IMR-90 (cell line): ENCODE measurements at regions not wholly inside any gene's neighbourhood (a gene's known extent, or its start where the extent isn't known, plus 50 kb on each side); places are given as distances from the start of the nearest gene placed in this dataset.

ENCODE experiments used
- ATAC-seq: fragments of 200-7000 bp; cut with Tn5 transposase; 2 replicates; pipeline ENCODE4 v1.9.1; 2020; ENCODE audit warnings: low read depth, mild to moderate bottlenecking, moderate library complexity
- BruUV-seq: library from RNA; stranded (reverse); fragments of 400-500 nt; replicated peaks from 2 replicates; lab custom pipeline; 2021; lab: Mats Ljungman, UMichigan
- CTCF ChIA-PET: fragments of 300-600 bp; formaldehyde crosslinking; extraction: SDS; loops from one replicate; lab custom pipeline; 2021; ENCODE audit warnings: antibody characterized with exemption; lab: Yijun Ruan, JAX
- POLR2A ChIA-PET: fragments of 300-600 bp; sonication (Branson Sonifier 250); formaldehyde crosslinking; loops from one replicate; lab custom pipeline; 2022; ENCODE audit warnings: antibody characterized with exemption; ENCODE audit not compliant: unreplicated experiment; lab: Charles Lee
- DNase-seq: peaks from one replicate; pipeline ENCODE4 v3.0.0; 2013
- H2AFZ ChIP-seq: replicated peaks from 2 replicates; pipeline ENCODE3; 2013; ENCODE audit warnings: low read length, mild to moderate bottlenecking; ENCODE audit not compliant: poor library complexity
- H2AK5ac ChIP-seq: 2 replicates; pipeline ENCODE4 v1.6.1; 2013; ENCODE audit warnings: low read depth, low read length, inconsistent platforms
- H2AK9ac ChIP-seq: replicated peaks from 2 replicates; pipeline ENCODE3; 2013; ENCODE audit warnings: mild to moderate bottlenecking, low read depth, low read length, moderate library complexity; ENCODE audit not compliant: poor library complexity
- H2BK120ac ChIP-seq: 2 replicates; pipeline ENCODE4 v1.6.1; 2013; ENCODE audit warnings: low read depth, low read length, inconsistent platforms
- H2BK15ac ChIP-seq: 3 replicates; pipeline ENCODE4 v1.6.1; 2013; ENCODE audit warnings: low read depth, low read length, inconsistent platforms
- H2BK20ac ChIP-seq: 2 replicates; pipeline ENCODE4 v1.6.1; 2013; ENCODE audit warnings: low read depth, mild to moderate bottlenecking, inconsistent platforms, low read length, moderate library complexity
- H2BK5ac ChIP-seq: 2 replicates; pipeline ENCODE4 v1.6.1; 2013; ENCODE audit warnings: mild to moderate bottlenecking, low read depth, low read length, inconsistent platforms; ENCODE audit not compliant: poor library complexity, severe bottlenecking
- H3K14ac ChIP-seq: replicated peaks from 2 replicates; pipeline ENCODE4 v1.6.1; 2013; ENCODE audit warnings: low read depth, low read length, inconsistent platforms
- H3K18ac ChIP-seq: 2 replicates; pipeline ENCODE4 v1.6.1; 2013; ENCODE audit warnings: low read depth, low read length, control low read depth
- H3K23ac ChIP-seq: 2 replicates; pipeline ENCODE4 v1.6.1; 2013; ENCODE audit warnings: low read depth, low read length, inconsistent platforms
- H3K27ac ChIP-seq: 2 replicates; pipeline ENCODE4 v1.5.1; 2013; ENCODE audit warnings: mild to moderate bottlenecking, control low read depth, low read length; ENCODE audit not compliant: insufficient read depth
- H3K27me3 ChIP-seq: 2 replicates; pipeline ENCODE4 v1.6.1; 2013; ENCODE audit warnings: low read length; ENCODE audit not compliant: control insufficient read depth, insufficient read depth
- H3K36me3 ChIP-seq: 2 replicates; pipeline ENCODE4 v1.6.1; 2013; ENCODE audit warnings: low read length, mixed read lengths; ENCODE audit not compliant: control insufficient read depth, insufficient read depth
- H3K4ac ChIP-seq: 2 replicates; pipeline ENCODE4 v1.6.1; 2013; ENCODE audit warnings: low read depth, low read length, inconsistent platforms
- H3K4me1 ChIP-seq: 2 replicates; pipeline ENCODE4 v1.6.1; 2013; ENCODE audit warnings: low read length, mixed read lengths; ENCODE audit not compliant: control insufficient read depth, insufficient read depth
- H3K4me2 ChIP-seq: 2 replicates; pipeline ENCODE4 v1.6.1; 2013; ENCODE audit warnings: low read depth, mild to moderate bottlenecking, control low read depth, low read length, moderate library complexity
- H3K4me3 ChIP-seq: 2 replicates; pipeline ENCODE4 v1.5.1; 2013; ENCODE audit warnings: low read depth, mild to moderate bottlenecking, control low read depth, low read length, moderate library complexity; ENCODE audit not compliant: insufficient read depth
- H3K56ac ChIP-seq: 2 replicates; pipeline ENCODE4 v1.6.1; 2013; ENCODE audit warnings: low read length, inconsistent platforms; ENCODE audit not compliant: insufficient read depth; ENCODE audit errors: extremely low read depth
- H3K79me1 ChIP-seq, 2 experiments: 2 replicates each; pipeline ENCODE4 v1.6.1; 2013; ENCODE audit warnings: low read length in 2 of 2, inconsistent platforms in 1 of 2, low read depth in 1 of 2
- H3K9ac ChIP-seq: 2 replicates; pipeline ENCODE4 v1.6.1; 2013; ENCODE audit warnings: low read depth, low read length, control low read depth
- H3K9me1 ChIP-seq: 2 replicates; pipeline ENCODE4 v1.6.1; 2013; ENCODE audit warnings: low read length, inconsistent platforms; ENCODE audit not compliant: insufficient read depth
- H3K9me3 ChIP-seq: 2 replicates; pipeline ENCODE4 v1.6.1; 2013; ENCODE audit warnings: low read length; ENCODE audit not compliant: control insufficient read depth, insufficient read depth
- H4K20me1 ChIP-seq: 2 replicates; pipeline ENCODE4 v1.6.1; 2013; ENCODE audit warnings: low read length, inconsistent platforms; ENCODE audit not compliant: insufficient read depth
- H4K5ac ChIP-seq: 2 replicates; pipeline ENCODE4 v1.6.1; 2013; ENCODE audit warnings: mild to moderate bottlenecking, low read depth, low read length, control low read depth
- H4K8ac ChIP-seq, 2 experiments: 2 replicates each; pipeline ENCODE4 v1.6.1; 2013; ENCODE audit warnings: low read depth in 2 of 2, low read length in 2 of 2, control low read depth in 1 of 2, inconsistent platforms in 1 of 2
- H4K91ac ChIP-seq: 2 replicates; pipeline ENCODE4 v1.6.1; 2013; ENCODE audit warnings: low read depth, low read length, inconsistent platforms; ENCODE audit not compliant: insufficient read depth
- BHLHE40 ChIP-seq: fragments of 150-350 bp; IDR thresholded peaks from 2 replicates; pipeline ENCODE4 v1.6.1; 2016; ENCODE audit warnings: mild to moderate bottlenecking, low read depth, low read length
- CEBPB ChIP-seq: IDR thresholded peaks from 2 replicates; pipeline ENCODE4 v1.6.1; 2012; ENCODE audit warnings: low read depth, low read length, improper control_type of control experiment
- CHD1 ChIP-seq: IDR thresholded peaks from 2 replicates; pipeline ENCODE4 v1.6.1; 2012; ENCODE audit warnings: low read depth, low read length, improper control_type of control experiment
- CTCF ChIP-seq: conservative IDR thresholded peaks from 2 replicates; pipeline ENCODE4 v1.5.1; 2012; ENCODE audit warnings: mild to moderate bottlenecking, low read depth, low read length, improper control_type of control experiment
- FOS ChIP-seq: fragments of 150-350 bp; IDR thresholded peaks from 2 replicates; pipeline ENCODE4 v1.6.1; 2016; ENCODE audit warnings: low read depth, low read length
- MAFK ChIP-seq: IDR thresholded peaks from 2 replicates; pipeline ENCODE4 v1.6.1; 2012; ENCODE audit warnings: low read depth, low read length, improper control_type of control experiment
- MAZ ChIP-seq: IDR thresholded peaks from 2 replicates; pipeline ENCODE4 v1.6.1; 2012; ENCODE audit warnings: low read depth, mild to moderate bottlenecking, low read length, improper control_type of control experiment, moderate library complexity, borderline replicate concordance
- MXI1 ChIP-seq: IDR thresholded peaks from 2 replicates; pipeline ENCODE4 v1.6.1; 2012; ENCODE audit warnings: low read depth, mild to moderate bottlenecking, low read length, moderate library complexity, borderline replicate concordance
- NFE2L2 ChIP-seq: fragments of 150-350 bp; IDR thresholded peaks from 2 replicates; pipeline ENCODE4 v1.6.1; 2016; ENCODE audit warnings: low read depth, mild to moderate bottlenecking, low read length
- POLR2A ChIP-seq: IDR thresholded peaks from 2 replicates; pipeline ENCODE4 v1.6.1; 2012; ENCODE audit warnings: mild to moderate bottlenecking, low read depth, low read length
- RAD21 ChIP-seq: IDR thresholded peaks from 2 replicates; pipeline ENCODE4 v1.6.1; 2012; ENCODE audit warnings: low read length, improper control_type of control experiment
- RCOR1 ChIP-seq: IDR thresholded peaks from 2 replicates; pipeline ENCODE4 v1.6.1; 2012; ENCODE audit warnings: mild to moderate bottlenecking, low read length, improper control_type of control experiment; ENCODE audit not compliant: insufficient replicate concordance
- RFX5 ChIP-seq: IDR thresholded peaks from 2 replicates; pipeline ENCODE4 v1.8.0; 2012; ENCODE audit warnings: low read depth, mild to moderate bottlenecking, low read length, moderate library complexity
- SMC3 ChIP-seq: fragments of 150-350 bp; IDR thresholded peaks from 2 replicates; pipeline ENCODE4 v1.6.1; 2016; ENCODE audit warnings: low read depth, mild to moderate bottlenecking, antibody characterized with exemption, low read length, moderate library complexity
- WGBS, 2 experiments: methylation state at CpG; one replicate each; pipeline versions ENCODE4 v1.1.5 to v1.1.7; 2013; ENCODE audit warnings: missing lambda C conversion rate in 2 of 2; ENCODE audit not compliant: insufficient read length in 1 of 2; ENCODE audit errors: extremely low coverage in 2 of 2; 5-methylcytosine and 5-hydroxymethylcytosine counted together
- dilution Hi-C: fragments of 300-500 bp; cut with HindIII; formaldehyde crosslinking; loops from one replicate; pipeline ENCODE4 v1.14.3; 2018; ENCODE audit warnings: low sequenced_read_pairs; ENCODE audit not compliant: unreplicated experiment
- in situ Hi-C: fragments of 300-500 bp; cut with MboI; formaldehyde crosslinking; loops from 3 replicates; pipeline ENCODE4 v1.14.3; 2019; ENCODE audit warnings: low sequenced_read_pairs, inconsistent platforms, mixed read lengths
- intact Hi-C: fragments of 100-400 bp; cut with micrococcal nuclease; formaldehyde crosslinking; loops from 2 replicates; pipeline ENCODE4 v1.10.0; 2022
- TF ChIP-seq, protein P1 (sequence below): fragments of 150-350 bp; IDR thresholded peaks from 2 replicates; pipeline ENCODE4 v1.6.1; 2016; ENCODE audit warnings: low read depth, mild to moderate bottlenecking, low read length, moderate library complexity, borderline replicate concordance
- TF ChIP-seq, protein P2 (sequence below): fragments of 150-350 bp; IDR thresholded peaks from 2 replicates; pipeline ENCODE4 v1.6.1; 2017; ENCODE audit warnings: mild to moderate bottlenecking, antibody characterized with exemption, low read length, low read depth

DNA sequence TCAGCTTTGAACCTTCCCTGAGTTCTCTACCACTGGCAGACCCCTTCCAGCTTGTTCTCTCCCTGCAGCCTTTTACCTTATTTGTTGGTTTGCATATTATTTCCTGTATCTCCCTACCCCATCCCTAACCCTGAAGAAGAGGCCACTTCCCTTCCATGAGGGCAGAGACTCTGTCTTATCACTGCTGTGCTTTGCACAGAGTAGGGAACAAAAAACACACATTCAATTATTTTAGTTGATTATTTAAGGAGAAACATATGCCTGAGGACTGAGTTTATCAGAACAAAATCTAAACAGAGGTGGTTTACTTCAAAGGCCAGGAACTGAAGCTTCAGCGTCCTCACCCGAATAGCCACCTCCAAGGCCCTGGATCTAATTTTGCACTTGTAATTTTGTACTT is 111.7 kb upstream of the RFLNA start:
- H2AK9ac ChIP-seq = no peak overlapping the region

More for the DNA sequence above, 111.7 kb upstream of the RFLNA start:
- Histone ChIP-seq H3K56ac (no peak overlapping the region), H4K8ac (no peak overlapping the region), H3K9me1 (no peaks in the 10 kb centered on the region), H3K14ac (no peak overlapping the region), H3K36me3 (no peaks in the 10 kb centered on the region), H3K9me3 (no peaks in the 10 kb centered on the region), H3K4me3 (no peak overlapping the region), H3K27ac (no peak overlapping the region), H2AFZ (no peak overlapping the region), H2BK5ac (no peak overlapping the region), H3K9ac (no peak overlapping the region), H3K4me2 (no peak overlapping the region), H4K20me1 (no peaks in the 10 kb centered on the region), H4K5ac (no peak overlapping the region), H2BK15ac (no peak overlapping the region), H3K4me1 (no peaks in the 10 kb centered on the region), H3K23ac (no peak overlapping the region), H2BK20ac (no peak overlapping the region), H4K91ac (no peak overlapping the region), H3K18ac (no peak overlapping the region), H2BK120ac (no peak overlapping the region), H2AK5ac (no peak overlapping the region), H3K27me3 (peaks cover 19% of the 10 kb centered on the region), H3K4ac (no peak overlapping the region), H3K79me1 (no peaks in the 10 kb centered on the region)
- POLR2A ChIA-PET = no interaction called here
- CTCF ChIA-PET = interaction anchor here (0.6 kb wide), 1 partner anchor 176 kb away, joined by 3 read pairs; no protein-coding TSS in a partner anchor
- DNase-seq = no peak
- no CpG with 5 or more reads among the region's 2 CpGs for WGBS, 2 experiments
- in situ Hi-C loops (no loop called here), intact Hi-C loops (no loop called here), dilution Hi-C loops (no loop called here)
- TF ChIP-seq MXI1 (no peak), SMC3 (no peak), CEBPB (no peak), NFE2L2 (no peak), CTCF (no peak), FOS (no peak), RCOR1 (no peak), MAZ (no peak), MAFK (no peak), RFX5 (no peak), BHLHE40 (no peak), CHD1 (no peak), POLR2A (no peak), RAD21 (no peak)
- TF ChIP-seq, protein P1, sequence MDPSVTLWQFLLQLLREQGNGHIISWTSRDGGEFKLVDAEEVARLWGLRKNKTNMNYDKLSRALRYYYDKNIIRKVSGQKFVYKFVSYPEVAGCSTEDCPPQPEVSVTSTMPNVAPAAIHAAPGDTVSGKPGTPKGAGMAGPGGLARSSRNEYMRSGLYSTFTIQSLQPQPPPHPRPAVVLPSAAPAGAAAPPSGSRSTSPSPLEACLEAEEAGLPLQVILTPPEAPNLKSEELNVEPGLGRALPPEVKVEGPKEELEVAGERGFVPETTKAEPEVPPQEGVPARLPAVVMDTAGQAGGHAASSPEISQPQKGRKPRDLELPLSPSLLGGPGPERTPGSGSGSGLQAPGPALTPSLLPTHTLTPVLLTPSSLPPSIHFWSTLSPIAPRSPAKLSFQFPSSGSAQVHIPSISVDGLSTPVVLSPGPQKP = no peak
- TF ChIP-seq, protein P2, sequence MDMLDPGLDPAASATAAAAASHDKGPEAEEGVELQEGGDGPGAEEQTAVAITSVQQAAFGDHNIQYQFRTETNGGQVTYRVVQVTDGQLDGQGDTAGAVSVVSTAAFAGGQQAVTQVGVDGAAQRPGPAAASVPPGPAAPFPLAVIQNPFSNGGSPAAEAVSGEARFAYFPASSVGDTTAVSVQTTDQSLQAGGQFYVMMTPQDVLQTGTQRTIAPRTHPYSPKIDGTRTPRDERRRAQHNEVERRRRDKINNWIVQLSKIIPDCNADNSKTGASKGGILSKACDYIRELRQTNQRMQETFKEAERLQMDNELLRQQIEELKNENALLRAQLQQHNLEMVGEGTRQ = no peak
- BruUV-seq = no TSS peak
- ATAC-seq = no peak
